ENCODE measurements at regions not wholly inside any gene's neighbourhood (a gene's known extent, or its start where the extent isn't known, plus 50 kb on each side); places are given as distances from the start of the nearest gene placed in this dataset.

DNA sequence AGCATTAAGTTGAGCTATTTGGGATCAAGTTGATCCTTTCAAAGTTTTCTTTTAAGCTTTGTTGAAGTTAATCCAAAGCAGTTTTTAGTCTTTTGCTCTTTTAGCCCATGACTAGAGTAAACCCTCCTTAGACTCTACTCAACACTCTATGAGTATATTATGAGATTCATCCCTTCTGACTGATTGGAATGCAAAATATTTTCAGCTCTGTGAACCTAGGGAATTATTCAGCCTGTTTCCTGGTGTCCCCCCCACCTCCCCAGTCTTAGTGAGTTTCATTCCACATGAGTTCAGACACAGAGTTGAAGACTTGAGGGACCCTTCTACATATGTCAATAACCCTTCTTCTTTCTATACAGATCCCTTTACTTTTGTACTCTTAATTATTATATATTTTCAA lies 413.7 kb downstream of the RFPL4B start (continued):
- TF ChIP-seq, protein P1, sequence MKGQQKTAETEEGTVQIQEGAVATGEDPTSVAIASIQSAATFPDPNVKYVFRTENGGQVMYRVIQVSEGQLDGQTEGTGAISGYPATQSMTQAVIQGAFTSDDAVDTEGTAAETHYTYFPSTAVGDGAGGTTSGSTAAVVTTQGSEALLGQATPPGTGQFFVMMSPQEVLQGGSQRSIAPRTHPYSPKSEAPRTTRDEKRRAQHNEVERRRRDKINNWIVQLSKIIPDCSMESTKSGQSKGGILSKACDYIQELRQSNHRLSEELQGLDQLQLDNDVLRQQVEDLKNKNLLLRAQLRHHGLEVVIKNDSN (IDR thresholded peaks at IDR 0.05; ENCODE audit: borderline replicate concordance, low read depth) = no peak
- TF ChIP-seq EZH2phosphoT487 (IDR thresholded peaks at IDR 0.05; ENCODE audit: borderline replicate concordance, low read depth) = no peak

DNA sequence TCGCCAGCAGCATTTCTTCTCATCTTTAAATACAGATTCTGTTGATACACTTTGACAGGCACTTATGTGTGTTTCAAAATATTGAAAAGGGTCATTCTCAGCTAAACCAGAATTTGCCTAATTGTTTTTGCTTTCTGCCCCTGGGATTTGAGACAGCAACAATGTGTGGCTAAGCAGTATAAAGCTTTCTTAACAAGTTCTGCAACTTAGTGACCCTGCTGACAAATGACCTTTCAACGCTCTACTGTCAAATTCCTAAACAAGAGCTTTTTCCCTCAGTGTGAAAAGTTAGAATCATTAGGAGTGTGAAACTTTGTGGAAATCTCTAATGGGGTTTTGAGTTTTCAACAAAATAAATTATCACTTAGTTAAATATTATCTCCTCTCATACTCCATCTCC lies 414.6 kb downstream of the RFPL4B start:
- Histone ChIP-seq H3K4me1 (ENCODE audit: control insufficient read depth in 1 of 2, insufficient read depth in 2 of 2, low read depth in 1 of 2, low read length in 1 of 2) (no peaks in the 10 kb centered on the region; a peak in 1 of 4 replicates), H3K9me3 (peaks cover 5% of the 10 kb centered on the region; the same call in 1 of the 2 replicates), H3K4me2 (no peak overlapping the region), H3K27ac (ENCODE audit: low read depth in 2 of 2, low read length in 1 of 2) (no peak overlapping the region), H2AFZ (ENCODE audit: low read depth) (no peak overlapping the region), H3F3A (replicated peaks; ENCODE audit: insufficient read depth) (no peaks in the 10 kb centered on the region), H3K9me2 (no peaks in the 10 kb centered on the region), H4K20me1 (ENCODE audit: insufficient read depth) (no peaks in the 10 kb centered on the region), H3K79me2 (ENCODE audit: insufficient read depth) (no peaks in the 10 kb centered on the region), H3K9ac (no peak overlapping the region), H3K27me3 (ENCODE audit: insufficient read depth) (no peaks in the 10 kb centered on the region), H3K4me3 (ENCODE audit: low read depth in 2 of 2, low read length in 1 of 2) (no peak overlapping the region), H3K36me3 (replicated peaks in 1 of 2; ENCODE audit: control insufficient read depth in 1 of 2, insufficient read depth in 2 of 2, low read length in 1 of 2) (no peaks in the 10 kb centered on the region)
- TF ChIP-seq GABPA (IDR thresholded peaks at IDR 0.05; ENCODE audit: low read depth) (no peak), JUND (IDR thresholded peaks at IDR 0.05) (no peak), TAF1 (IDR thresholded peaks at IDR 0.05; ENCODE audit: borderline replicate concordance, low read depth, low read length) (no peak), RCOR1 (IDR thresholded peaks at IDR 0.05; ENCODE audit: low read length) (no peak), RFX5 (IDR thresholded peaks at IDR 0.05; ENCODE audit: low read length) (no peak), YY1 (IDR thresholded peaks at IDR 0.05; ENCODE audit: low read depth) (no peak), TCF12 (IDR thresholded peaks at IDR 0.05) (no peak), SMC3 (IDR thresholded peaks at IDR 0.05; ENCODE audit: low read depth, low read length) (no peak), TEAD4 (IDR thresholded peaks at IDR 0.05; ENCODE audit: borderline replicate concordance, insufficient read depth) (no peak)
- TF ChIP-seq, protein P2, sequence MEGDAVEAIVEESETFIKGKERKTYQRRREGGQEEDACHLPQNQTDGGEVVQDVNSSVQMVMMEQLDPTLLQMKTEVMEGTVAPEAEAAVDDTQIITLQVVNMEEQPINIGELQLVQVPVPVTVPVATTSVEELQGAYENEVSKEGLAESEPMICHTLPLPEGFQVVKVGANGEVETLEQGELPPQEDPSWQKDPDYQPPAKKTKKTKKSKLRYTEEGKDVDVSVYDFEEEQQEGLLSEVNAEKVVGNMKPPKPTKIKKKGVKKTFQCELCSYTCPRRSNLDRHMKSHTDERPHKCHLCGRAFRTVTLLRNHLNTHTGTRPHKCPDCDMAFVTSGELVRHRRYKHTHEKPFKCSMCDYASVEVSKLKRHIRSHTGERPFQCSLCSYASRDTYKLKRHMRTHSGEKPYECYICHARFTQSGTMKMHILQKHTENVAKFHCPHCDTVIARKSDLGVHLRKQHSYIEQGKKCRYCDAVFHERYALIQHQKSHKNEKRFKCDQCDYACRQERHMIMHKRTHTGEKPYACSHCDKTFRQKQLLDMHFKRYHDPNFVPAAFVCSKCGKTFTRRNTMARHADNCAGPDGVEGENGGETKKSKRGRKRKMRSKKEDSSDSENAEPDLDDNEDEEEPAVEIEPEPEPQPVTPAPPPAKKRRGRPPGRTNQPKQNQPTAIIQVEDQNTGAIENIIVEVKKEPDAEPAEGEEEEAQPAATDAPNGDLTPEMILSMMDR (IDR thresholded peaks at IDR 0.05) = no peak
- TF ChIP-seq, protein P3, sequence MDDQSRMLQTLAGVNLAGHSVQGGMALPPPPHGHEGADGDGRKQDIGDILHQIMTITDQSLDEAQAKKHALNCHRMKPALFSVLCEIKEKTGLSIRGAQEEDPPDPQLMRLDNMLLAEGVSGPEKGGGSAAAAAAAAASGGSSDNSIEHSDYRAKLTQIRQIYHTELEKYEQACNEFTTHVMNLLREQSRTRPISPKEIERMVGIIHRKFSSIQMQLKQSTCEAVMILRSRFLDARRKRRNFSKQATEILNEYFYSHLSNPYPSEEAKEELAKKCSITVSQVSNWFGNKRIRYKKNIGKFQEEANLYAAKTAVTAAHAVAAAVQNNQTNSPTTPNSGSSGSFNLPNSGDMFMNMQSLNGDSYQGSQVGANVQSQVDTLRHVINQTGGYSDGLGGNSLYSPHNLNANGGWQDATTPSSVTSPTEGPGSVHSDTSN (IDR thresholded peaks at IDR 0.05) = no peak
- TF ChIP-seq, protein P4, sequence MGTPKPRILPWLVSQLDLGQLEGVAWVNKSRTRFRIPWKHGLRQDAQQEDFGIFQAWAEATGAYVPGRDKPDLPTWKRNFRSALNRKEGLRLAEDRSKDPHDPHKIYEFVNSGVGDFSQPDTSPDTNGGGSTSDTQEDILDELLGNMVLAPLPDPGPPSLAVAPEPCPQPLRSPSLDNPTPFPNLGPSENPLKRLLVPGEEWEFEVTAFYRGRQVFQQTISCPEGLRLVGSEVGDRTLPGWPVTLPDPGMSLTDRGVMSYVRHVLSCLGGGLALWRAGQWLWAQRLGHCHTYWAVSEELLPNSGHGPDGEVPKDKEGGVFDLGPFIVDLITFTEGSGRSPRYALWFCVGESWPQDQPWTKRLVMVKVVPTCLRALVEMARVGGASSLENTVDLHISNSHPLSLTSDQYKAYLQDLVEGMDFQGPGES (IDR thresholded peaks at IDR 0.05; ENCODE audit: low read depth, low read length) = no peak
- TF ChIP-seq, protein P1 (IDR thresholded peaks at IDR 0.05; ENCODE audit: borderline replicate concordance, low read depth) = no peak
- 94% methylated on average over 2 of the region's 2 CpGs for WGBS (ENCODE audit: low lambda C conversion rate)
- no peak for DNase-seq
- CTCF ChIA-PET = interaction anchor here (0.8 kb wide), 1 partner anchor 19 kb away, joined by 3 read pairs; no protein-coding TSS in a partner anchor
- POLR2A ChIA-PET = no interaction called here

Data from SK-N-SH (cell line).